ENCODE measurements at regions not wholly inside any gene's neighbourhood (a gene's known extent, or its start where the extent isn't known, plus 50 kb on each side); places are given as distances from the start of the nearest gene placed in this dataset.
A peak's percentile ranks its signal among the peaks of the same experiment; 100 is the strongest.

GRCh38 chr1:59006932-59007331, 223.1 kb upstream of the JUN start:
- no peak for DNase-seq

- DNase-seq = no peak
These were observed 223.6 kb upstream of the JUN start for GRCh38 chr1:59007429-59007819.

GRCh38 chr1:59007820-59008598, 224.2 kb upstream of the JUN start:
- peak; percentile 68 for DNase-seq

- DNase-seq = peak; percentile 47
These were observed 224.9 kb upstream of the JUN start for GRCh38 chr1:59008599-59009347.

GRCh38 chr1:59011663-59012062, 227.8 kb upstream of the JUN start:
- DNase-seq = no peak

- no peak for DNase-seq
These were observed 228.5 kb upstream of the JUN start for GRCh38 chr1:59012378-59012777.

- peak; percentile 93 for DNase-seq
These were observed 229.6 kb upstream of the JUN start for GRCh38 chr1:59013276-59013927.

- no peak for DNase-seq
These were observed 230.1 kb upstream of the JUN start for GRCh38 chr1:59013928-59014279.

- DNase-seq = no peak
These were observed 231.0 kb upstream of the JUN start for GRCh38 chr1:59014827-59015226.

GRCh38 chr1:59015708-59016107, 231.9 kb upstream of the JUN start:
- DNase-seq = peak; percentile 64

GRCh38 chr1:59016390-59016789, 232.5 kb upstream of the JUN start:
- no peak for DNase-seq

- no peak for DNase-seq
These were observed 233.8 kb upstream of the JUN start for GRCh38 chr1:59017501-59018231.

- no peak for DNase-seq
These were observed 234.6 kb upstream of the JUN start for GRCh38 chr1:59018446-59018845.

GRCh38 chr1:59018860-59019259, 235.0 kb upstream of the JUN start:
- DNase-seq = no peak

GRCh38 chr1:59020151-59020997, 236.5 kb upstream of the JUN start:
- peak; percentile 95 for DNase-seq

- DNase-seq = no peak
These were observed 238.4 kb upstream of the JUN start for GRCh38 chr1:59022199-59022598.

GRCh38 chr1:59022799-59023198, 239.0 kb upstream of the JUN start:
- DNase-seq = no peak

- DNase-seq = no peak
These were observed 241.4 kb upstream of the JUN start for GRCh38 chr1:59025201-59025600.

- no peak for DNase-seq
These were observed 242.1 kb upstream of the JUN start for GRCh38 chr1:59025898-59026426.

GRCh38 chr1:59026472-59026948, 242.7 kb upstream of the JUN start:
- peak; percentile 65 for DNase-seq

- DNase-seq = peak; percentile 82
These were observed 243.3 kb upstream of the JUN start for GRCh38 chr1:59027177-59027576.

GRCh38 chr1:59028048-59028447, 244.2 kb upstream of the JUN start:
- no peak for DNase-seq
